ENCODE measurements at regions not wholly inside any gene's neighbourhood (a gene's known extent, or its start where the extent isn't known, plus 50 kb on each side); places are given as distances from the start of the nearest gene placed in this dataset.

DNA sequence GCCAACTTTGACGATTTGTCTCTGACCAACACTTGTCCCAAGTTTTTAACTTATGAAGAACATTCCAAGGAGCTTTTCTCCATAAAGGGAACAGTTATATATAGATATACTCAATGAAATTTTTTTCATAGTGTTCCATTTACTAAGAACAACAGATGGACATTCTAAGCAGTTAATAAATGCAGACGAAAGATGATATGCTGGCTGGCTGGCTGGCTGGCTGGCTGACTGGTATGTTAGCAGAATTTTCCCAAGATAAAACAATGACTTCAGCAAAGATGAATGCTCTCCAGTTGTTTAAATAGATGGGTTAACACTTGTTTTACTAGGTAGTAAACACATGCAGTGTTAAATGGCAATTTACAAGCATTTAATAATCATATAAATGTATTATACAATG, 62.2 kb downstream of the SPANXN3 start:
- TF ChIP-seq, protein P1, sequence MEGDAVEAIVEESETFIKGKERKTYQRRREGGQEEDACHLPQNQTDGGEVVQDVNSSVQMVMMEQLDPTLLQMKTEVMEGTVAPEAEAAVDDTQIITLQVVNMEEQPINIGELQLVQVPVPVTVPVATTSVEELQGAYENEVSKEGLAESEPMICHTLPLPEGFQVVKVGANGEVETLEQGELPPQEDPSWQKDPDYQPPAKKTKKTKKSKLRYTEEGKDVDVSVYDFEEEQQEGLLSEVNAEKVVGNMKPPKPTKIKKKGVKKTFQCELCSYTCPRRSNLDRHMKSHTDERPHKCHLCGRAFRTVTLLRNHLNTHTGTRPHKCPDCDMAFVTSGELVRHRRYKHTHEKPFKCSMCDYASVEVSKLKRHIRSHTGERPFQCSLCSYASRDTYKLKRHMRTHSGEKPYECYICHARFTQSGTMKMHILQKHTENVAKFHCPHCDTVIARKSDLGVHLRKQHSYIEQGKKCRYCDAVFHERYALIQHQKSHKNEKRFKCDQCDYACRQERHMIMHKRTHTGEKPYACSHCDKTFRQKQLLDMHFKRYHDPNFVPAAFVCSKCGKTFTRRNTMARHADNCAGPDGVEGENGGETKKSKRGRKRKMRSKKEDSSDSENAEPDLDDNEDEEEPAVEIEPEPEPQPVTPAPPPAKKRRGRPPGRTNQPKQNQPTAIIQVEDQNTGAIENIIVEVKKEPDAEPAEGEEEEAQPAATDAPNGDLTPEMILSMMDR (conservative IDR thresholded peaks at IDR 0.05; ENCODE audit: low read depth, low read length): no peak
- DNase-seq (ENCODE audit: low read depth): peak; percentile 1
- H3K4me3 ChIP-seq (ENCODE audit: low read depth, low read length): no peak overlapping the region

DNA sequence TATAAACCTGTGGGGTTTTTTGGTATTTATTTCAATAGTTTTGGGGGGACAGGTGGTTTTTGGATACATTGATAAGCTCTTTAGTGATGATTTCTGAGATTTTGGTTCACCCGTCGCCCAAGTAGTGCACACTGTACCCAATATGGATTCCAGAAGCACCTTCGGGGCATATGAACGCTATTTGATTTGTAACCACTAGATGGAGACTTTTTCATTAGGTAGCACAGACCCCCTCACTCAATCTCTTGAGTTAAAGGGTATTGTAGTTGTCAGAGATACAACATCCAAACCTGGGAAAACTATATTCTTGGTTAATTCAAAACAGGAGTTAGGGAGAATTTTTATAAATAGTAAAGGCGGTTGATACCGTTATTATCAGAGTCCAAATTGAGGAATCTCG, 79.8 kb downstream of the SPANXN3 start:
- H3K4me3 ChIP-seq (ENCODE audit: low read depth, low read length): no peak overlapping the region
- TF ChIP-seq, protein P1 (conservative IDR thresholded peaks at IDR 0.05; ENCODE audit: low read depth, low read length): no peak
- no peak for DNase-seq (ENCODE audit: low read depth)

DNA sequence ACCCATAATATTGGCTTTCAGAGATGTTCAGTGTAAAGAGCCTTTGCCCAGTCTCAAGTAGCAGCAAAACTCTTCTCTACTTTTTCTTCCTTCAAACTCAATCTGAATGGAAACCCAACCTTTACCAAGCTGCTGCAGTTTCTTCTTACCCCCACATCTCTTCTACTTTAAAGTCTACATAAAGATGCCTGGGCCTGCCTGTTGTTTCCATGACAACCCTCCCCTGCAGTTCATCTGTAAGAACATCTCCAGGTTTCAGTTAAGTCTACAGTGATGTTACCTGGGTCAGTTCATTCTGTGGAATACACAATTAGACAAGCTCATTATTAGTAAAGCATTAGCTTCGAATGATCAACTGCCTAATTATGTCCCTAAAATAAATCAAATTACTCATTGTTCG, 81.4 kb downstream of the SPANXN3 start:
- TF ChIP-seq, protein P1 (conservative IDR thresholded peaks at IDR 0.05; ENCODE audit: low read depth, low read length): no peak
- no peak for DNase-seq (ENCODE audit: low read depth)

DNA sequence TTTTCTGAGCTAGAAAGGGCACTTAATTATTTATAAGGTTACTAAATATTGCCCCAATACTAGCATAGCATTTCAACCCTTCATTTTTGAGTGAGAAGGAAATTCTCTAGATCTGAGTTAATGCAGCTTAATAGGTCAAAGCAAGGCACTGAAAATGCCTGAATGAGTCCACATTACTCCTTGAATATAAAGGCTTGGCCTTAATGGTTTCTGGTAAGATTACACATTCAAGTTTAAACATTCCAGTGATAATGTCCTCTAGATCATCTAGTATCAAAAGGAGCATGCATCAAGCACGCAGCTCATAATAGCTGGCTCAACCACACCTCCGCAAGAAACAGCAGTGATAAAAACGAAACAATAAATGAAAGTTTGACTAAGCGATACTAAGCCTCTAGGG, 87.5 kb downstream of the SPANXN3 start:
- DNase-seq (ENCODE audit: low read depth): no peak
- TF ChIP-seq, protein P1 (conservative IDR thresholded peaks at IDR 0.05; ENCODE audit: low read depth, low read length): no peak
- no peak overlapping the region for H3K4me3 ChIP-seq (ENCODE audit: low read depth, low read length)

More for the DNA sequence above, 81.4 kb downstream of the SPANXN3 start:
- H3K4me3 ChIP-seq (ENCODE audit: low read depth, low read length): no peak overlapping the region

DNA sequence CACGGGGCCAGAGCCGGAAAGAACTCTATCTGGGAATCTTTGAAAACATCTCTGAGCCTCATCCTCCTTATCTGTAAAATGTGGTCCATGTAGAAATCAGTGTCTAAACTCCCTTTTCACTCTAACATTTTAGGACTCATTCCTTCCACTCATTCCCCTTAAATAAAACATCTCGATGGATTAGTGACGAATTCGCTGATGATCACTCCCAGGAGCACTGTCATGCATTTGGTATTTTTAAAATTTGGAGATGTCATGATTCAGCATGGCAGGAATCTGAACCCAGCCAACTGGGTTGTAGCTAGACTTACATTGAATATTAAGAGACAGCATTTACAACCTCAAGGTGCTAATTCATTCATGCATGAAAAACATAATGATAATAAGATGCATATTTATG, 88.1 kb downstream of the SPANXN3 start:
- TF ChIP-seq, protein P1 (conservative IDR thresholded peaks at IDR 0.05; ENCODE audit: low read depth, low read length): no peak
- no peak for DNase-seq (ENCODE audit: low read depth)
- no peak overlapping the region for H3K4me3 ChIP-seq (ENCODE audit: low read depth, low read length)

DNA sequence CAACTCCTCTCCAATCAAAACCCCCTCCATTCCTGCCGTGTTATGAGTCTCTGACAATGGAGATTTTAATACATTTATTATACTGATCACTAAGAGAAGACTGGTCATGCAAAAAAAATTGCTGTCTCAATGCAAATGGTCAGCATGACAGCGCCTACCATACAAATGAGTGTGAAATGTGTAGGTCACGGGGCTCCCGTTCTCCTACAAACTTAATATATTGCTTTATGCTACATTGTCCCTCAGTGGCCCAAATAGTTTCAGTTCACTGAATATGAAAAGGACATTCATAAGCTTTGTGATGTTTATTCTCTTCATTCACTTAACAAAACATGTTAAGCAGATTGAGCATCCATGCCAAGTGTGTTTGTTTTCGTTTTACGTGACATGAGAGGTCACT, 116.1 kb downstream of the SPANXN3 start:
- TF ChIP-seq, protein P1 (conservative IDR thresholded peaks at IDR 0.05; ENCODE audit: low read depth, low read length): no peak

DNA sequence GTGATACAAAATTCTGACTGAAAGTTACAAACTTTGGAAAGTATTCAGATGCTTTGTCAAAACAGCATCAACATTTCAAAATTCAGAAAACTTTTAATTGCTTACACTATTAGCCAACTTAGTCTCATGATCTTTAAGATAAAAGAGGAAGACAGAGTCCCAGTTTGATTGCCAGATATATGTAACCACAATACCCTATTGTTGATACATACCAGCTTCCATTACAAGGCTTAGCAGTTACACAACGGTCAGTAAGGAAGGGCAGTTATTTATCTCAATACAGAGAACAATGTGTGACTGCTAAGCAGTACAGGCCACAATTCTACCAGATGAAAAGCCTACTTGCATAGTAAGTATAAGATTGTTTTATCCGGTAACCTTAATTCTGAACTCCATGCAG, 138.4 kb downstream of the SPANXN3 start:
- DNase-seq (ENCODE audit: low read depth): no peak
- TF ChIP-seq, protein P1 (conservative IDR thresholded peaks at IDR 0.05; ENCODE audit: low read depth, low read length): no peak
- no peak overlapping the region for H3K4me3 ChIP-seq (ENCODE audit: low read depth, low read length)

More for the DNA sequence above, 116.1 kb downstream of the SPANXN3 start:
- H3K4me3 ChIP-seq (ENCODE audit: low read depth, low read length): no peak overlapping the region
- DNase-seq (ENCODE audit: low read depth): no peak

All from choroid plexus epithelial cell (primary cell).